ENCODE measurements at regions not wholly inside any gene's neighbourhood (a gene's known extent, or its start where the extent isn't known, plus 50 kb on each side); places are given as distances from the start of the nearest gene placed in this dataset.

- TF ChIP-seq CTCF (conservative IDR thresholded peaks at IDR 0.05; ENCODE audit: low read depth, low read length) (no peak), SMC3 (IDR thresholded peaks at IDR 0.05; ENCODE audit: low read depth, low read length) (no peak), POLR2A (IDR thresholded peaks at IDR 0.05; ENCODE audit: low read depth, low read length) (no peak), USF2 (IDR thresholded peaks at IDR 0.05; ENCODE audit: low read depth, low read length) (no peak), ELK1 (IDR thresholded peaks at IDR 0.05; ENCODE audit: borderline replicate concordance, low read depth, low read length) (no peak), NFE2L2 (IDR thresholded peaks at IDR 0.05; ENCODE audit: low read depth, low read length) (no peak), CEBPB (IDR thresholded peaks at IDR 0.05; ENCODE audit: low read depth, low read length) (no peak), RAD21 (IDR thresholded peaks at IDR 0.05; ENCODE audit: low read length) (no peak), MAZ (IDR thresholded peaks at IDR 0.05; ENCODE audit: borderline replicate concordance, low read depth, low read length) (no peak), RFX5 (IDR thresholded peaks at IDR 0.05; ENCODE audit: low read depth, low read length) (no peak), FOS (IDR thresholded peaks at IDR 0.05; ENCODE audit: low read depth, low read length) (no peak), BHLHE40 (IDR thresholded peaks at IDR 0.05; ENCODE audit: low read depth, low read length) (no peak)
These were observed 73.1 kb downstream of the ANKRD60 start for GRCh38 chr20:58155148-58155925.

Measured in IMR-90 (cell line).